Endometrium (tissue), 2 donors: ENCODE measurements at regions not wholly inside any gene's neighbourhood (a gene's known extent, or its start where the extent isn't known, plus 50 kb on each side); places are given as distances from the start of the nearest gene placed in this dataset.

Source experiments
- FAIRE-seq: peaks from 2 replicates; lab custom pipeline; 2012; peaks lifted over from hg19 to GRCh38; lab: Jason Lieb, UNC
- donor health status: control.
- donor health status: control.

DNA sequence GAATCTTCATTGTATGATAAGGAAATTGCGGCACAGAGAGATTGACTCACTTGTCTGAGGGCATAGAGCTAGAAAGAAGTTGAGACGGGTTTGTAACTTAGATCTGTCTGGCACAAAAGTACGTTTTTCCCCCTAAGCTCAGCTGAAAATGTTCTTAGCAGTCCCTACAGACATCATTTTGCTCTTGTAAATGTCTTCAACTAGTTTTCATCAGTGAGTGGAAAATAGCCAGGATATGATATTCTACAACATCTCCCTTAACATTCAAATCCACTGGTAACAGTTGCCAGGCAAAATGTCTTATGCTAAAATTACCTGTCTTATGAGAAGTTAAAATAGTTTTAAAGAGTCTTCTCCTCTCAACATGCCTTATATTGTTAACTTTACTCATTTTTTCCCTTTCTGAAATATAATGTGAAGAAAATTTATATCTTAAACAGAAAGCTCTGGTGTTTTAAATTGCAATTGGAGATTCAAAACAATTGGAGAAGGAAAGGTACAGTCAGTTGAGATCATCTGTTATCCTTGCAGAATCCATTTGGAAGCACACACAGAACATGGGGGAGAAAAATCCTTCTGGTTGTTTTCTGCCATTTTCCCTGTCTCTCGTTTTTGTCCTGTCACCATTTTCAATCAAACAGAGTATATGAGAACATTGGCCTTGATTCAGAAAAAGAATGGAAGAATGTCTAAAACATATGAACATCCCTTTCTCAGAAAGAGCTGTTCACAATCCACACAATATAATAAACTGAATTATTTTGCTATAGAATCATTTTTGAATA is 255.0 kb downstream of the TRIB2 start:
- no peak for FAIRE-seq

- FAIRE-seq = no peak
These were observed 261.5 kb downstream of the TRIB2 start for GRCh38 chr2:12978066-12978835.

DNA sequence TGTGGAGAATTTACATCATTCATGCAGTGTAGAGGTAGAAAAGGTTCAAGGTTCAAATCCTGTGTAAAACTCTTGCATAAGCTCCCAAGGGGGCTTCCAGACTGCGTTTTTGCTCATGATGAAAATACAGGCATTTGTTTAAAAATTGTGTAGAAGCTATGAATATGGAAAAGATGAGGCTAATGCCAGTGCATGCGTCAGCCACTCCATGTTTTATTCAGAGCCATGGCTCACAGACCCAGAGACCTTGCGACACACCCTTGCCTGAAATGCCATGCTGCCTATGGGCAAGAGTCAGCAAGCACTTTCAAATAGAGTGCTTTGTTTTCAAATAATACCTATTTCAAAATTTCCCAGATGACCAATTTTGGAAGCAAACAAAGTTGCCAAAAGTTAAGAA is 262.3 kb downstream of the TRIB2 start:
- no peak for FAIRE-seq

DNA sequence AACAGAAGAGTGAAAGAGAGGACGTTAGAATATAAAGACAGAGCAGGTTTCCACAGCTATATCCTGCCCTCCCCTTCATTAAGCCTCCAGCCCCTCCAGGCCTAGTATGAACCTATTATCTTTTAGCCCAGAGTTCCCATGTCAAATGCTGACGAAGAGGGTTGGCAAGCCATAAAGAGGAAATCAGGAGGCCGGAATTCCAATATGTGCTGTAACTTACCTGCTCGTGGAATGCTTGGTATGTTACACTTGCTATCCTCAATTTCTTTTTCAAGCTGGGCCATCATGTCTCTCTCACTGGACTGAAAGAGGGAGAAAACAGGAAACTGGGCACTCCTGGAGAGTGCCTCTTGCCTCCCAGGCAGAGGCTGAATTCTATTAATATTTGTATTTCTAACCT is 264.1 kb downstream of the TRIB2 start:
- FAIRE-seq = no peak

DNA sequence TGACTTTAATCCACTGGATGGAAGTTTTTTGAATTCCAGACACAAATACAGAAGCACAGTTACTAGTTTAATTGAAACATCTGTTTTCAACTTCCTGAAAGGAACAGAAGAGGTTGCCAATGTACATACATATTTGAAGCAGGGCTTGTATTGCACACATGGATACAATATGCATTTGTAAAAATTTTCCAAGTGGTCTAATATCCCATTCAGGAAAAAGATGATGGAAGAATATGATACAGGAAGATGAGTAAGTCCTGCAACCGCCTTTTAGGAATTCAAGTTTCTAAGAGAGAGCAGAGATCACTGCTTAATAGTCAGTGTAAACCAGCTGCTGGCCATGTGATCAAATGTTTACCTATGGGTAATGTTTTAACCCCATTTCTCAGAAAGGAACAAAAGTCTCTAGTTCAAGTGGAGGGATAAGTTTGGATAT is 265.4 kb downstream of the TRIB2 start:
- FAIRE-seq = no peak

- FAIRE-seq = no peak
These were observed 270.5 kb downstream of the TRIB2 start for GRCh38 chr2:12987246-12987645.

GRCh38 chr2:12988279-12988678 is 271.5 kb downstream of the TRIB2 start:
- no peak for FAIRE-seq

GRCh38 chr2:12990523-12990922 is 273.8 kb downstream of the TRIB2 start:
- no peak for FAIRE-seq

DNA sequence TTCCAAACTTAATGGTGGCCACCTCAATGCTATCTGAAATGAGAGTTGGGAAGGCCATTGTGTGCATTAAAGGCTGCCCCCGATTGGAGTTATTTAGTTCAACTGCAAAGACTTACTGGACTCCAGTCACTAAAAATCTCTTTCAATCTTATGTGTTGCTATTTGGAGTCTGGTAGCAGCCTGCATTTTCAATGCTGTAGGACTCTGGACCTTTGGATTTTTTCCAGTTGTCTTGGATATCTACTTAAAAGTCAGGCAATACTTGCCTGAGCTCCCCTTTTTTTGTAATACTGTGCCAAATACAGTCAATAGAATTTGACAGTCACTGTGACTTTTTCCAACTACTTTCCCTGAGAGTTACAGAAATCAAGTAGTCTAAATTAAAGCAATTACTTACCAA is 281.9 kb downstream of the TRIB2 start:
- no peak for FAIRE-seq

DNA sequence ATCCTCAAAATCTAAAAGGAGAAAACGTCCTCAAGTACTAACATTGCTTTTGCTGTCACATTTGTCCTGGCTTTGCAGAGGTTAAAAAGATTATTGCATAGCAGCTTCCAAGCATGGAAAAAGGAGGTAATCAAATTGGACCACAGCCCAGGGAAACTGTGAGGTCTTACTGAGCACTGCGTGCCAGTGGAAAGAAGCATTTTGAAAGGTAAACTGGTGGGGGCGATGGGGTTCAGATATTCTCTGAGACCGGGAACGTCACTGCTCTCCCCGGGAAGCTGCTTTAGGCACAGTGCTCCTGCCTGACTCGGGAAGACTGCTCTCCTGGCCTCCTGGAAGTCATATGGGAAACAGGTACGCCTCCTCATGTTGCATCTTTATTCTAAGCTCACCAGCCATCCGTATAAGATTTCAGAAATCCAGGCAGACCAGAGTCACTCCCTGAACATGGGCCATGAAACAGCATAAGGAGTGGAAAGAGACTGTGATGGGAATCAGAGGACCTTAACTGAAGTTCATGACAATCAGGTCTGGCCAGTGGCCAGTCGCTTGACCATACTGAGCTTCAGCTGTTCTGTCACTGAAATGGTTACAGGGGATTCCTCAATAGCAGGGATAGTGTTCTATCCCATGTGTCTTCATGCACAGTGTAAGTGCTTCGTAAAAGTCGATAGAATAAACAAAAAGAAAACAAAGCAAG is 284.1 kb downstream of the TRIB2 start:
- no peak for FAIRE-seq

DNA sequence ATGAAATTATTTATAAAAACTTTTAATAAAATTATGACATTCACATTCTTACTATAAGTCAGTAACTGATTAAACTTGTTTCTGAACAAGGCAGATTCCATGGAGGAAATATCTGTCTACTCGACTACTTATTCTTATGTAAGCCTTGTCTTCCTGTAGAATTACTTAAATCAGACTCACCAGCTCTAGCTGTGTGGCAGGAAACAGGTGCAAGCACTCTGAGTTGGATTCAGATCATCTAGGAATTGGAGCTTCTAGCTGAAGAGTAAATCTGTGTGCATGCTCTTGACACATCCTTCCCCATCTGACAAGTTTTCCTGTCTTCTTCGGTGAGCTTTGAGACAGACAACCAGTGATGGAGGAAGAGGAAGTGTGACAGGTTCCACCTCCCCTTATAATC is 284.7 kb downstream of the TRIB2 start:
- no peak for FAIRE-seq

DNA sequence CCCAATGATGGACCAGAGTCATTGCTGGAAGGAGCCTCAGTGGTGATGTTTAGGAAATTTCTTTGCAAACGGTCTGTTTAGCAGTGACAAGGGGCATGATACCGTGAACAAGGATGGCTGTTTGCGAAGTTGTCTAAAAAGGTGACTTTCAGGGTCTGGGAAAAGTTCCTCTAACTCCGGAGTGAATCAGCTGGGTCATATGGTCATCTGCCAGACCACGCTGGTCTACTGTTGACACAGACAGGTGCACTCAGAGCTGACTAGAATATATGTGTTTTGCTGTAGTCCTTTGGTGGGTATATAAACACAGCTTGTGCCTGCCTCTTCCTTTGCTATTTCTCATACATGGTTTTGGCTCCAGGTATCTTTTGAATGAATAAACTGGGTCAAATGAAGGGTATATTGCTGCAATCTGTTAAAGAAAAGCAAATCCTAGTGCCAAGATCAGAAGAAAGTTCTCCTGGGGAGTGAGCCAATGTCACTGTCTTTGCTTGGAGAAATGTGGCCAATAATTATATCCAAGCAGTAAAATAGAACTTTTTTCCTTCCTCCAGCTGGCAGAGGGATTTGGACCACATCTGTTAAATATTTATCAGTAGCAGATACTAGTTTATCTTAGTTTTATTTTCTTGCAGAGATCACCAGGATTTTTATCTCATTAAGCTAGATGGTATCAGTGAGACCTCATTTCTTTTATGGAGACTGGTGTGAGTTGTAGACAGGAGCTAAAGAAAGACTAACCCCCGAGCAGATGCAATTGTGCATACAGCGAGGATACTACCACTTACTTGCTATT is 286.0 kb downstream of the TRIB2 start:
- FAIRE-seq = no peak

DNA sequence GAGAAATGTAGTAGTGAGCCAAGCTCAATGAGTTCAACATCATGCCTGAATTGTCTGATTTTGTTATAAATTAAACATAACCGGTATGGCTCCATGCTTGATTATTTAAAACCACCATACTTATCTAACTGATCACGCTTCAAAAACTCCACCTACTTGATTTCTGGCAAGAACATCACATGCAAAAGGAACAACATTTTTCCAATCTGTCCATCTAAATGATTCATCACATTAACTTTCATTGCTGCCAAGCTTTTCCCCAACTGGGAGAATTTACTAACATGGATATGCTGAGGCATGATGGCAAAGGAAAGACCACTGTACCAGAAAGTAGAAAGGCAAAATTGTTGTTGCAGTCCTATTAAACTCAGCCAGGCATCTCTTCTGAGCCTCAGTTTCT is 286.8 kb downstream of the TRIB2 start:
- no peak for FAIRE-seq

- no peak for FAIRE-seq
These were observed 288.3 kb downstream of the TRIB2 start for GRCh38 chr2:13005048-13005447.

DNA sequence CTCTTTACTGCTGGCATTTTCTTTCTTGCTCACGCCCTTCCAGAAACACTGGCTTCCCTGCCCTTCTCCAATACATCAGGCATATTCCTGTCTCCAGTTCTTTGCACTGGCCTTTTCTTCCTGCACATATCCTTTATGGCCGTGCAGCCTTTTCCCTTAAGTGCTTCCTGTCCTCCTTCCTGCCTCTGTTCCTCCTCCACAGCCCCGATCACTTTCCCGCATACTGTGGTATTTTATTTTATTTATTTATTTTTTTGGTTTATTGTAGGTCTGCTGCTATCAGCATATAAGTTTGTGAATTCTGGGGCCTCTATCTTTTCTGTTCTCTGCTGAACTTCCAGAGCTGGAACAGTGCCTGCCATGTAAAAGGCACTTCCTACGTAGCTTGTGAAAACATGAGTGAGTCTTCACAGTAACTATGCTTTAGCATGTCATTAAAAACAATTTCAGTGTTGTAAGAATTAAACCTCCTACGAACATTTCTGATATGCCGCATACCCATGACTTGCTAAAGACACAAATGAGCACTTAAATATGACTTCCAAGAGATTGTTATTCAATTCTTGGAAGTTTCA is 289.1 kb downstream of the TRIB2 start:
- FAIRE-seq = no peak

DNA sequence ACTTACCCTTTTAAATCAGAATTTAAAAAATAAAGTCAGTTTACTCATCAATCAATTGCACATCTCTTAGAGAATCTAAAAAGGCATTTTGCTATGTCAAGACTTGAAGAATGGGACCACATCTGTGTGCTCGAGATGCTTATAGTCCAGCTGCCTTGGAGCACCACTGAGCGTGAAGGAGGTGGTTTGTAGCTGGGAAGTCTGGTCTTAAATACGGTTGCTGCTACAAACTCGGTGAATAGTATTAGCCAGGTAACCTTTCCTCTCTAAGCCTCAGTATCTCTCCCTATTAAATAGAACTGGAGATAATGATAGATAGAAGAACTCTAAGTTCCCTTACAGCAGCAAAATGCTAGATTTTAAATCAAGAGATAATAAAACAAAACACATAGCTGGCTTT is 289.7 kb downstream of the TRIB2 start:
- FAIRE-seq = no peak

GRCh38 chr2:13006829-13007717 is 290.3 kb downstream of the TRIB2 start:
- peak; percentile 68 for FAIRE-seq

DNA sequence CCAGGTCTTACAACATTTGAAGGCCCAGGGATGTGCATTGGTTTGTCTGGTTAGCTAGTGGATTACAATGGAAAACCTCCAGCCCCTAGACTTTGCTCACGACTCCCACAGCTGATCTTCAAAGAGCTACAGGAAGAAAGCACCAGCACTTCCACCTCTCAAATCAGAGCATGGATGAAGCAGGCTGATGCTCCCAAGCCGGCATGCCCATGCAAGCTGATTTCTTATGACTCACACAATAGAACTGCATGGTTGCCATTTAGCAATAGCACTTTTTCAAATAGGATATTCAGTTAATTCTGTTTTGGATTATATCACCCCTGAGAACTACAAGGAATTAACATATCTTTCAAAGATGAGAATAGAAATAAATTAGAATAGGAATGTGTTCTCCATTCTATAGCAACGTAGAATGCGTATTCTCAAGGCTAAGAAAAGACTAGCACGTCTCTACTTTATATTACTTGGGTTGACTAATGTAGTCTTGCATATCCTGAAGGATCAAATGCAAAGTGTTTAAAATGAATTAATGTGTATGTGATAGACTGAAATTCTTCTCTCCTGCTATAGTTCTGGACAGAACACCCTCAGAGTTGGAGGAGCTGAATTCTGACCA is 292.4 kb downstream of the TRIB2 start:
- FAIRE-seq = no peak

- FAIRE-seq = no peak
These were observed 293.5 kb downstream of the TRIB2 start for GRCh38 chr2:13010283-13010682.

DNA sequence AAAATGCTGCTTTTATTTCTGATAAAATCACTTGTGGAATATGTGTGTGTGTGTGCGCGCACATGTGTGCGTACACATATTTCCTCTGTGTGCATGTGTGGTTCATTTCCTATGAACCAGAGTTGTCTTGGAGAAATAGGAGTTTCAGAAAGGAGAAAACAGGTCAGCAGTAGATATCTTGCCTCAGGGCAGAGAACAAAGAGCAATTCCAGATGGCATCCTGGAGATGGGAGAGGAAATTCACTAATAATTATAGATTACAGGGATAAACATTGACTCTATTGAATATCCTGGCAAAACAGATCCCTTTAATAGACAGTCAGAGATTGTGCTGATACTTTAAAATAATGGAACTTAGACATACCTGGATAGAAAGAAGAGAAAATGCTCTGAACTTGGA is 298.0 kb downstream of the TRIB2 start:
- no peak for FAIRE-seq
